ENCODE measurements at regions not wholly inside any gene's neighbourhood (a gene's known extent, or its start where the extent isn't known, plus 50 kb on each side); places are given as distances from the start of the nearest gene placed in this dataset.

DNA sequence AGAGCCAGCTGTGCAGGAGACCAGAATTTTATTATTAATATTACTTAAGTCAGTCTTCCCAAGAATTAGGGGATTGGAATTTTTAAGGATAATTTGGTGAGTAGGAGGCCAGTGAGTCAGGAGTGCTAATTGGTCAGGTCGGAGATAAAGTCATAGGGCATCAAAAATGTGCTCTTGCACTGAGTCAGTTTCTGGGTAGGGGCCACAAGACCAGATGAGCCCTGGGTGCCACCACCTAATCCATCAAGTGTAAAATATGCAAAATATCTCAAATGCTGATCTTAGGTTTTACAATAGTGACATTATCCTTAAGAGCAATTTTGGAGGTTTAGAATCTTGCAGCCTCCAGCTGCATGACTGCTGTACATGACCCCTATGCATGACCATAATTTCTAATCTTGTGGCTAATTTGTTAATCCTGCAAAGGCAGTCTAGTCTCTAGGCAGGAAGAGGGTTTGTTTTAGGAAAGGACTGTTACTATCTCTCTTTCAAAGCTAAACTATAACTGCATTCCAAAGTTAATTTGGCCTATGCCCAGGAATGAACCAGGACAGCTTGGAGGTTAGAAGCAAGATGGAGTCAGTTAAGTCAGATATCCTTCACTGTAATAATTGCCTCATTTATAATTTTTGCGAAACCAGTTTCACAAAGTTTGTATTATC, 215.9 kb downstream of the RNF152 start:
- Histone ChIP-seq H3K9ac (ENCODE audit: low read depth, low read length) (no peak overlapping the region), H3K4me1 (ENCODE audit: insufficient read depth, low read length) (no peaks in the 10 kb centered on the region), H3K36me3 (ENCODE audit: insufficient read depth, low read length) (no peaks in the 10 kb centered on the region), H3K9me3 (ENCODE audit: control insufficient read depth, insufficient read depth, low read length) (peaks cover 10% of the 10 kb centered on the region; the same call in 1 of the 2 replicates)

DNA sequence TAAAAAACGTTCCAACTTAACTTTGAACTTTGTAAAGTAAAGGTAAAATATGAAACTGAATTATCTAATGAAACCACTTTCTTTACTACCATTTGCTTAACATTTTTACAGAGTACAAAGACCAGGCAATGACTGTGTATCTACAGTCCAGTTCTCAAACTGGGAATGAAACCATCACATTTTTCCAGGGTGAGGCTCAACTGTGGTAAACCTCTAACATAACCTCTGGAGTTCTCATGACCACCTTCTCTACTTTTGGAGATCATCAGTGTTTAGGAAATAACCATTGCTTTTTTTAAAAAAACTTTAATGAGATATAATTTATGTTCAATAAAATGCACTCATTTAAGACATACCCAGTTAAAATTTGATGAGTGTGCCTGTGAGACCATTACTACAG, 223.5 kb downstream of the RNF152 start:
- peaks cover 9% of the 10 kb centered on the region for H3K4me1 ChIP-seq (ENCODE audit: insufficient read depth, low read length)
- no peaks in the 10 kb centered on the region for H3K9me3 ChIP-seq (ENCODE audit: control insufficient read depth, insufficient read depth, low read length)
- H3K9ac ChIP-seq (ENCODE audit: low read depth, low read length), result no peak overlapping the region
- H3K36me3 ChIP-seq (ENCODE audit: insufficient read depth, low read length), result no peaks in the 10 kb centered on the region

DNA sequence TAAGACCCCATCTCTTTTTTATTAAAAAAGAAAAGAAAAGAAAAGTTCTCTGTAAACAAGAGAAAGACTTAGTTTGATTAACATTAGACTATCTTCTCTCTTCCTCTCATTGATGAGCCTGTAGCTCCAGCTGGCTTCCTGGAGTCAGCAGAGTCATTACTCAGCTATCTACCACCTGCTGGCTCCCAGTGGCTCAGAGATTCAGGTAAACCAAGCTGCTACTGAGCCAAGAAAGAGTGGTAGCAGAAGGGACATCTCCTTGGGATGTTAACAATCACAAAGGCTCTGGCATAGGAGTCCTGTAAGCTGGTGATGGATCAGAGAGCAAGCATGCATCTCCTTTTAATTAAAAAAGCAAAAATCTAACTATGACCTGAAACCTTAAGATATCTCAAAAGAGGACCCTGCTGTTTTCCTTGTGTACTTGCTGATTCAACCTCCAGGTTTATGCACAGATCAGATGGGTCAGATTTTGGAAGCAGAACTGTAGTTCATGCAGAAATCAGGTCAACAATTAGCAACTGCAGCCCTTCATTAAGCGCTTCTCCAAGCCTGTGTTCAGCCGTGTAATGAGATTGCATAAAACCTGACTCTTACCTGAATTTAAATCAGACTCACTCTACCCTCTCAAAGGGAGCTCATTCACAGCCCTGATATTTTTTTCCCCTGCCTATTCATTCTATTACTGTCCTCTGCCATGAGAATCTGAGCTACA, 225.8 kb downstream of the RNF152 start:
- Histone ChIP-seq H3K9me3 (ENCODE audit: control insufficient read depth, insufficient read depth, low read length) (no peaks in the 10 kb centered on the region), H3K36me3 (ENCODE audit: insufficient read depth, low read length) (no peaks in the 10 kb centered on the region), H3K4me1 (ENCODE audit: insufficient read depth, low read length) (peaks cover 29% of the 10 kb centered on the region), H3K9ac (ENCODE audit: low read depth, low read length) (no peak overlapping the region)

DNA sequence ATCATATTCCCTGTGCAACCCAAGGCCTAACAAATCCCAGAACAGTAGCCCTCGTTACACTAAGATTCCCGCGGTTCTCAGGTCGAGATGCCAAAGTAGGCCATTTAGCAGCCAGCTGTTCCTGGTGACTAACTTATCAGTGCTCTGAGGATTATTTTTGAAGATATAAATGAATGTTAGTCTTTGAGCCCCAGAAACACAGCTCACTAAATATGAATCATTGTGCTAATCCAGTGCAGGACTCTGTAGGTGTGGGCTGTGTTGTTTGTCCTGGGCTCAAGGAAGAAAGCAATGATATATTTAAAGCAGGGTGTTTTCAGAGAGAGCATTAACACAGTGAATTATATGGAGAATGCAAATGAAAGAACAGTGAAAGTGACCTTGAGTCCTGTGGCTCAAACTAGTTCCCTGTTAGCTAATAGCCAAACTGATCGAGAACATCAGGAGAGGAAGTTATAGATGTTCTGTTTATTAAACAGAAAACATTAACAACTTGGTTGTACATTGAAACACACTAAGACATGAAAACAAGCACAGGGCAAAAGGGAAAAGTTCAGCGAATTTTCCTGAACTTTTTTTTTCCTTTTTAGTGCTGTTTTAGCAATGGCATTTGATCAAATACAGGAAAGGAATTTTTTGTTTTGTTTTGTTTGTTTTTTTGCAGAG, 228.3 kb downstream of the RNF152 start:
- no peaks in the 10 kb centered on the region for H3K9me3 ChIP-seq (ENCODE audit: control insufficient read depth, insufficient read depth, low read length)
- no peak overlapping the region for H3K9ac ChIP-seq (ENCODE audit: low read depth, low read length)
- H3K4me1 ChIP-seq (ENCODE audit: insufficient read depth, low read length), result peaks cover 33% of the 10 kb centered on the region
- no peaks in the 10 kb centered on the region for H3K36me3 ChIP-seq (ENCODE audit: insufficient read depth, low read length)

DNA sequence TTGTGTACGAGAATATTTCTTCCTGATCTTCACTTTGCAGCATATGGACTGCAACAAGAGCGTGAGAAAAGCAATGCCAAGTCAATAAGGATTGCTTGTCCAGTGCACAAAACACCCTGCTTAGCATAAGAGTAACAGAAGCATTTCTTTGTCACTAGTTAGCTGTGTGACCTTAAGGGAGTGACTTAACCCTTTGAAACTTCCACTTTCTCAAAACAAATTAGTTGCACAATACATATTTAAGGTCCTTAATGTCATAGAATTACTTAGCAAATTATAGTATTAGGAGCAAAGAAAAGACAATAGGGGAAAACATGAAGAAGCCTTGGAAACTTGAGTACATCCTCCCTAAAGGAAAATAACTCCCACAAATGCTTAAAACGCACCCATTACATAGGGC, 230.1 kb downstream of the RNF152 start:
- H3K4me1 ChIP-seq (ENCODE audit: insufficient read depth, low read length), result peaks cover 33% of the 10 kb centered on the region
- no peaks in the 10 kb centered on the region for H3K36me3 ChIP-seq (ENCODE audit: insufficient read depth, low read length)
- no peaks in the 10 kb centered on the region for H3K9me3 ChIP-seq (ENCODE audit: control insufficient read depth, insufficient read depth, low read length)
- H3K9ac ChIP-seq (ENCODE audit: low read depth, low read length), result no peak overlapping the region

DNA sequence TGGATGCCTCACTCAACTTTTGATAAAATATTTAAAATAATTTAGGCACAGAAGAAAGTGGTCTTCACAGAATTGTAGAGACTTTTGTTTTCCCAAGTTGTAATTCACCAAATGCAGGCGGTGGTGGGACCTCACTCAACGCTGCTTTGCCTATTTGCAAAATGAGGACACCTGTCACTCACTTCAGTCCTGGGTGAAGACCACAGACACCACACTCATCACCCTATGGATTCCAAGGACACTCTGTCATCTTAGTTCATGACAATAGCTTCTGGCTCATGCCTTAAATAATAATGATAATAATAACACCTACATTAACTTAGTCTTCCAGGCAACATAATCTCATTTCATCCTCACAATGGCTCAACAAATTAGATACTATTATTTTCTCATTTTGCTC, 234.4 kb downstream of the RNF152 start:
- 0 out of 2 replicates have a peak, but pooled peaks cover 7% of the 10 kb centered on the region for H3K9me3 ChIP-seq (ENCODE audit: control insufficient read depth, insufficient read depth, low read length)
- H3K36me3 ChIP-seq (ENCODE audit: insufficient read depth, low read length), result no peaks in the 10 kb centered on the region
- H3K4me1 ChIP-seq (ENCODE audit: insufficient read depth, low read length), result peaks cover 21% of the 10 kb centered on the region
- no peak overlapping the region for H3K9ac ChIP-seq (ENCODE audit: low read depth, low read length)

DNA sequence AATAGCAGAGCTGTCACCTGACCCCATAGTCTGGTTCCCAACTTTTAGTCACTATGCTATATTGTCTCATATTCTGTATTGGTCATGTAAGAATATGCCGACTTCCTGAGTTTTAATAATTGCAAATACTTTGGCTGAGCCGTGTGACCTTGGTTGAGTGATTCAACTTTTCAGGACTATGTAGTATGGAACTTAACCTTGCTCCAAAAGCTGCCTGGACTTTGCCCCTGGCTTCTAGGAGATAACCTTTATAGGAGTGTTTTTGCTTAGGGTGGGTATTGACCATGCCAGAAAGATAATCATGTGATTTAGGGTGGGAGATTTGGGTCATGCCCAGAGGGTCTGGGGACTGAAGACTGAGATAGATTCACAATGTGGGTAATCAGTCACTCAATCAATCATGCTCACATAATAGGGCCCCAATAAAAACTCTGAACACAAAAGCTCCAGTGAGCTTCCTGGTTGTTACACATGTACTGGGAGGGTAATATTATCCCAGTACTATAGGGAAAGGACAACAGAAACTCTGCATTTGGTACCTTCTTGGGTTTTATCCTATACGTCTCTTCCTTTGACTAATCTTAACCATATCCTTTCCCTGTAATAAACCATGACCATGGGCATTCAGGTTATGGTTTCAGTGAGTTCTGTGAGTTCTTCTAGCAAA, 235.6 kb downstream of the RNF152 start:
- 0 out of 2 replicates have a peak, but pooled peaks cover 7% of the 10 kb centered on the region for H3K9me3 ChIP-seq (ENCODE audit: control insufficient read depth, insufficient read depth, low read length)
- H3K4me1 ChIP-seq (ENCODE audit: insufficient read depth, low read length), result peaks cover 9% of the 10 kb centered on the region; the same call in 1 of the 2 replicates
- no peak overlapping the region for H3K9ac ChIP-seq (ENCODE audit: low read depth, low read length)
- H3K36me3 ChIP-seq (ENCODE audit: insufficient read depth, low read length), result no peaks in the 10 kb centered on the region

DNA sequence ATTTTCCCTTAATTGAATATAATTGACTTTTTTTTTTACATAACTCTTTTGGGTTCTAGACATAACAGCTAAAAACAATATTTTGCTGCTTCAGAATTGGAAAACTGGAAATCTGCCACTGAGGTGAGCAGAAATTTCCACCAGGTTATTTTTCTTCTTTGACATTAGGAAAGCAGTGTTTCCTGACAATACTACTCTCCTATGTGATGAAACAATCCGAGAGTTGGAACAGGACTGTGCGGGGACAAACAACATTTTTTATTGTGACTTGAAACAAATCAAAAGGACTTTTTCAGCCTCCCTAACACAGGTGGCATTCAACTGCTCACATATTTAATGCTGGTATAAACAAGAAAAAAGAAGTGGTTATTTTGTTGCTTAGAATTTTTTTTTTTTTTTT, 237.2 kb downstream of the RNF152 start:
- Histone ChIP-seq H3K9ac (ENCODE audit: low read depth, low read length) (no peak overlapping the region), H3K36me3 (ENCODE audit: insufficient read depth, low read length) (no peaks in the 10 kb centered on the region), H3K4me1 (ENCODE audit: insufficient read depth, low read length) (0 out of 2 replicates have a peak, but pooled peaks cover 5% of the 10 kb centered on the region), H3K9me3 (ENCODE audit: control insufficient read depth, insufficient read depth, low read length) (0 out of 2 replicates have a peak, but pooled peaks cover 7% of the 10 kb centered on the region)

DNA sequence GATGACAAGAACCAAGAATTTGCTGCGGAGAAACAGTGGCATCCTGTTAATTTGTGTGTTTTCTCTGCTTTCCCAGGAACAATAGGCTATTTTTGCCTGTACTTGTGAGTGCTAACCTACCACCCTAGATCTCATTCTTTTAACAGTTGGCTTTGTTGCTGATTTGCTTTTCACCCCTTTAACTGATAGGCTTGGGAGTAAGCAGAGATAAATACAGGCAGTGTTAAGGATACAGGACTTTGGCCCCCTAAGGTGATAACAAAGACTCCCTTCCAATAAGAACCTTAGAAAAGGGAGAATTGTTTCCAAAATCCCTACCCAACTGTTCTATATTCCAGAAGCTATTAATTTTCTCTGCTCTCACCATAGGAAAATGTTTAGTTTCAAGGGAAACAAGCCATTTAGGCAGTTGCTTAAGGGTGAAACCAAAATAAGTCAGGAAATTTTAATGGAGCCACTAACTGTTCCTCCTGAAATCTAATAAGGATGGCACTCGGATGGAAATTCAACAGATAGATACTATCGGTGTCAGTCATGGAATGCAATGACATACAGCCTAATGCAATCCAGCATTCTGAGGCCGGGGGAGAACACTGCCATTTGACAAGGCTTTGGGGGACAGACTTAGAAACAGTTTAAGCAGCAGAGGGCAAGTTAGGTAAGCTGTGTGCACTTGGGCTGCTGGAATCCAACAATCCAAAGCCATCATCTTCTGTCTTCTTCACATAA, 238.8 kb downstream of the RNF152 start:
- no peak overlapping the region for H3K9ac ChIP-seq (ENCODE audit: low read depth, low read length)

DNA sequence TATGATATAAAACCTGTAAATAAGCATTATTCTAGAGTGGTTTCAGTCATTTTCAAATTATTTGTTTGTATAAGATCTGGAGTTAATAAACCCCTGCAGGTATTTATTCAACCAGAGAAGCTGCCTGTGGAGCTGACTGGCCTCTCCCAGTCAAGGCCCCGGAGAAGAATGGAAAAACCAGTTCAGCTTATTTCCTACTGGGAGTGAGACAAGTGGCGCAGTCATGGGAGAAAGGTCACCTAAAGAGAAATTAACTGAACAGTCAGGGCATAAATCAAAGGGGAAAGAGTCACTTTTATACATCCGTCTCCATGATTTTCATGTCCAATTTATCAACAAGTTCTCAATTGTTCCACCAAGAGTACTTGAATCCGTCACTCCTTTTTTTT, 240.9 kb downstream of the RNF152 start:
- Histone ChIP-seq H3K9ac (ENCODE audit: low read depth, low read length) (no peak overlapping the region), H3K4me1 (ENCODE audit: insufficient read depth, low read length) (0 out of 2 replicates have a peak, but pooled peaks cover 5% of the 10 kb centered on the region), H3K36me3 (ENCODE audit: insufficient read depth, low read length) (no peaks in the 10 kb centered on the region), H3K9me3 (ENCODE audit: control insufficient read depth, insufficient read depth, low read length) (0 out of 2 replicates have a peak, but pooled peaks cover 1% of the 10 kb centered on the region)

More for the DNA sequence above, 238.8 kb downstream of the RNF152 start:
- H3K36me3 ChIP-seq (ENCODE audit: insufficient read depth, low read length), result no peaks in the 10 kb centered on the region
- 0 out of 2 replicates have a peak, but pooled peaks cover 5% of the 10 kb centered on the region for H3K4me1 ChIP-seq (ENCODE audit: insufficient read depth, low read length)
- 0 out of 2 replicates have a peak, but pooled peaks cover 7% of the 10 kb centered on the region for H3K9me3 ChIP-seq (ENCODE audit: control insufficient read depth, insufficient read depth, low read length)

DNA sequence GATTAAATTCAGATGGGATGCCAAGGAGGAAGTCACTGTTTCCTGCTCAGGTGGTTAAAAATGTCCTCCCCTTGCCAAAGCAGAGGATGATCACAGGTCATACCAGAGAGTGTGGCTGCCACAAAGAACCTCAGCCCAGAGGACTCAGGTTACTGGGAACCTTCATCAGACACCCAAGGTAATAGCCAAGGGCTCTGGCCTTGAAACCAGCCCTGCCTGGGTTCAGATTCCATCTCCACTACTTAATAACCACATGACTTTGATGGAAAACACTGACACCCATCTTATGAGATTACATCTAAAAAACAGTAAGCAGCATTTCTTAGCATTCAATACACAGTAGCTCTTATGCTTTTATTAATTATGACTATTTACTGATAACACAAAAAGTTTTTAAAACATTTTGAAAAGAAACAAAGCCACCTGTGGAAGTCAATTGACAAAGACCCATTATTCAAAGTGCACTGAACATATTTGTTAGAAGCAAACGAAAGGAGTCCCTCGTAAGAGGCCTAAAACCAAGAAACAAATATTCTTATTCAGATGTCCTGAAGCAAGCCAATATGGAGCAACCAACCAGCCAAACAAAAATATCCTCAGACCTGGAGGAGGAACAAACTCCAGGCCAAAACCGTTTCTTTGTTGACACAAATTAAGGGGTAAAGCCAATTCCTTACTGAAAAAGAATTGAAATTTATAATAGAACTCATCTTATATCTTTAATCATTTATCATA, 241.5 kb downstream of the RNF152 start:
- no peaks in the 10 kb centered on the region for H3K9me3 ChIP-seq (ENCODE audit: control insufficient read depth, insufficient read depth, low read length)
- H3K36me3 ChIP-seq (ENCODE audit: insufficient read depth, low read length), result no peaks in the 10 kb centered on the region
- 0 out of 2 replicates have a peak, but pooled peaks cover 5% of the 10 kb centered on the region for H3K4me1 ChIP-seq (ENCODE audit: insufficient read depth, low read length)
- H3K9ac ChIP-seq (ENCODE audit: low read depth, low read length), result no peak overlapping the region

DNA sequence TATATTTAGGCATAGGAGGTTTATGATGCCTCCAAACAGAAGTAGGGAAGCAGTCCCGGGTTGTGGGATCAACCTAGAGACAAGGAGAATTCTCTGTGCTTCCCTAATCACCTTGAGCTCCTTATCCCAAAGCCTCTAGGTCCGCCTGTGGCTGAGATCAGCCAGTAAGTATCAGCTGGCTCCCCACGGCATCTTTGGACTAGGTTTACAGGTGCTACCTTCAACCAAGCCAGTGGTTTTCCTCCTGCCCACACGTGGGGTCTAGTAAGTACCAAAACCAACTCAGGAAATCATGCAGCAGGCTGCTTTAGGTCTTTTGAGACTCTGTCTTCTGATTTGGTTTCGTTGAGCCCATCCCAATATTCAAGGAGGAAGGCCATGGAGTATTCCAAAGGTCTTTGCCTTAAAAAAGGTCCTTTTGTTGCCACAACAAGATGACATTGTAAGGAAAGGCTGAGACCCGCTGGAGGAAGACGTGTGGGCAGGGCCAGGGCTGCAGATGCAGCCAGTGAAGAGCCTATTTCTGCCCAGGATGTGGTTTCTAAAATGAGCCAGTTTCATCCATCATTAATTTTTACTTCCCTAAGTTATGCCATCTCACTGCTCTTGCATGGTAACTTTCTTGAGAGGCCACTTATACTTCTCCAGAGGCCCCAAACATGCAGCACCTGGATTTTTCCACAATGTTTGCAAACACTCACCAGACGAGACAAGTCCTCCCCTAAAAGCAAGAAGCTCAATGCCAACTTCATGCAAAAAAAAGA, 248.7 kb downstream of the RNF152 start:
- no peak overlapping the region for H3K9ac ChIP-seq (ENCODE audit: low read depth, low read length)

DNA sequence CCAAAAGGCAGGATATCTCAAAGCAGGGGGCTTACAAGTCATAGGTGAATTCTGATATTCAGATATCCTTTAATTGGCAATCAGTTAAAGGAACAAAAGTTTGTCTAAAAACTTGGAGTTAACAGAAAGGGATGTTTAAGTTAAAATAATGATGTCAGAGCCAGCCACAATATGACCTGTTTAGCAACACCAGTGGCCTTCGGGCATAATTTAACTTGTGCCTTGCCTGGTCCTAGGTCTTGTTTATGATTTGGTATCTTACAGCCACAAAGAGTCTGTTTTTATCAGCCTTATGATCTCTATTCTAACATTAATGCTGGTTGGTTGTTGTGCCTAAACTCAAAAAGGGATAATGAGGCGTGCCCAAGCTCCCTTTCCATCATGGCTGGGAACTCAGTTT, 252.9 kb downstream of the RNF152 start:
- Histone ChIP-seq H3K4me1 (ENCODE audit: insufficient read depth, low read length) (peaks cover 25% of the 10 kb centered on the region), H3K9ac (ENCODE audit: low read depth, low read length) (no peak overlapping the region), H3K36me3 (ENCODE audit: insufficient read depth, low read length) (no peaks in the 10 kb centered on the region), H3K9me3 (ENCODE audit: control insufficient read depth, insufficient read depth, low read length) (no peaks in the 10 kb centered on the region)

More for the DNA sequence above, 248.7 kb downstream of the RNF152 start:
- peaks cover 1% of the 10 kb centered on the region; the same call in 1 of the 2 replicates for H3K4me1 ChIP-seq (ENCODE audit: insufficient read depth, low read length)
- H3K9me3 ChIP-seq (ENCODE audit: control insufficient read depth, insufficient read depth, low read length), result no peaks in the 10 kb centered on the region
- no peaks in the 10 kb centered on the region for H3K36me3 ChIP-seq (ENCODE audit: insufficient read depth, low read length)

Measured in ES-I3 (cell line).